K562 (cell line): ENCODE measurements at regions not wholly inside any gene's neighbourhood (a gene's known extent, or its start where the extent isn't known, plus 50 kb on each side); places are given as distances from the start of the nearest gene placed in this dataset.

Experiments
- ATAC-seq: fragments of 200-7000 bp; cut with Tn5 transposase; 3 replicates; pipeline ENCODE4 v1.9.1; 2020; ENCODE audit warnings: moderate library complexity
- BruUV-seq: library from RNA; stranded (reverse); fragments of 400-500 nt; replicated peaks from 2 replicates; lab custom pipeline; 2021; lab: Mats Ljungman, UMichigan
- CTCF ChIA-PET: fragments of 300-600 bp; formaldehyde crosslinking; extraction: SDS; loops from one replicate; lab custom pipeline; 2021; ENCODE audit warnings: low intra/inter-chr PET ratio; lab: Yijun Ruan, JAX
- POLR2A ChIA-PET: fragments of 300-600, 350-650 bp; sonication (Branson Sonifier 250); formaldehyde crosslinking; extraction: SDS; loops from one replicate; lab custom pipeline; 2021; ENCODE audit warnings: antibody characterized with exemption, inconsistent platforms; lab: Yijun Ruan, JAX
- DNase-seq, 4 experiments: peaks; one replicate each; pipeline versions ENCODE4 v3.0.0 to v3.0.0-alpha.2; 2011 to 2018; ENCODE audit warnings: low spot score in 3 of 4, mixed read lengths in 3 of 4; ENCODE audit errors: extremely low read depth in 1 of 4
- FAIRE-seq: peaks from 2 replicates; lab custom pipeline; 2011; peaks lifted over from hg19 to GRCh38; lab: Jason Lieb, UNC
- H2AFZ ChIP-seq: 2 replicates; pipeline ENCODE4 v1.6.0; 2011; ENCODE audit warnings: low read depth, low read length, control low read depth, inconsistent platforms
- H3K27ac ChIP-seq: fragments of 200-600 bp; 3 replicates; pipeline ENCODE4 v1.8.0; 2011; ENCODE audit warnings: low read depth, mild to moderate bottlenecking, control low read depth, inconsistent platforms, low read length, moderate library complexity, mixed read lengths; ENCODE audit errors: extremely low read depth
- H3K27me3 ChIP-seq, 2 experiments: fragments of 300-600 bp in 1 of 2; 2 replicates in 1 of 2; 3 replicates in 1 of 2; pipeline versions ENCODE4 v1.6.0 to v1.8.0; 2011; ENCODE audit warnings: inconsistent platforms in 2 of 2, low read length in 2 of 2, mild to moderate bottlenecking in 1 of 2, mixed read lengths in 1 of 2, moderate library complexity in 1 of 2; ENCODE audit not compliant: control insufficient read depth in 2 of 2, insufficient read depth in 2 of 2
- H3K36me3 ChIP-seq: fragments of 300-600 bp; 3 replicates; pipeline ENCODE4 v1.8.0; 2011; ENCODE audit warnings: mild to moderate bottlenecking, low read length, inconsistent platforms; ENCODE audit not compliant: control insufficient read depth, insufficient read depth
- H3K4me1 ChIP-seq, 2 experiments: fragments of 200-600 bp in 1 of 2; replicated peaks in 1 of 2; 2 replicates in 1 of 2; 3 replicates in 1 of 2; pipeline versions ENCODE4 v1.5.1 to v1.8.0; 2011; ENCODE audit warnings: inconsistent platforms in 2 of 2, low read length in 2 of 2, mild to moderate bottlenecking in 1 of 2, mixed read lengths in 1 of 2, moderate library complexity in 1 of 2; ENCODE audit not compliant: control insufficient read depth in 2 of 2, insufficient read depth in 2 of 2
- H3K4me2 ChIP-seq: 2 replicates; pipeline ENCODE4 v1.6.1; 2011; ENCODE audit warnings: low read length, control low read depth, inconsistent platforms, mixed read lengths; ENCODE audit not compliant: insufficient read depth
- H3K4me3 ChIP-seq: fragments of 200-600 bp; sonication (generic), shearing (Covaris generic); 2 replicates; pipeline ENCODE4 v1.5.1; 2016; ENCODE audit warnings: control low read depth, inconsistent platforms
- H3K79me2 ChIP-seq: fragments of 200-600 bp; 3 replicates; pipeline ENCODE4 v1.8.0; 2011; ENCODE audit warnings: low read length, inconsistent platforms; ENCODE audit not compliant: control insufficient read depth, insufficient read depth
- H3K9ac ChIP-seq, 2 experiments: 2 replicates each; pipeline versions ENCODE4 v1.6.0 to v1.6.1; 2011; ENCODE audit warnings: low read depth in 2 of 2, low read length in 2 of 2, control low read depth in 1 of 2, inconsistent platforms in 1 of 2, mild to moderate bottlenecking in 1 of 2, mixed read lengths in 1 of 2; ENCODE audit not compliant: insufficient read depth in 1 of 2
- H3K9me1 ChIP-seq: one replicate; pipeline ENCODE4 v1.6.0; 2011; ENCODE audit warnings: inconsistent platforms, mild to moderate bottlenecking, low read length, moderate library complexity; ENCODE audit not compliant: control insufficient read depth, insufficient read depth
- H3K9me3 ChIP-seq: replicated peaks from 2 replicates; pipeline ENCODE4 v1.5.1; 2011; ENCODE audit warnings: low read depth, low read length, inconsistent platforms; ENCODE audit not compliant: control insufficient read depth, insufficient read depth
- H4K20me1 ChIP-seq: replicated peaks from 2 replicates; pipeline ENCODE4 v1.6.1; 2011; ENCODE audit warnings: low read length, inconsistent platforms, mixed read lengths; ENCODE audit not compliant: control insufficient read depth, insufficient read depth
- ARID1B ChIP-seq: fragments of 450-650 bp; IDR thresholded peaks from 2 replicates; pipeline ENCODE4 v1.6.1; 2016; ENCODE audit warnings: antibody characterized with exemption, mild to moderate bottlenecking, inconsistent platforms
- BRD4 ChIP-seq: fragments of 200-600 bp; sonication (generic); IDR thresholded peaks from 2 replicates; pipeline ENCODE4 v1.6.1; 2017; ENCODE audit warnings: inconsistent platforms
- ETS2 ChIP-seq: IDR thresholded peaks from 2 replicates; pipeline ENCODE4 v1.6.1; 2016; ENCODE audit warnings: borderline replicate concordance, missing genetic modification characterization, mild to moderate bottlenecking, moderate library complexity, missing compliant biosample characterization; ENCODE audit not compliant: poor library complexity, severe bottlenecking
- HEY1 ChIP-seq: fragments of 250-450 bp; sonication (Bioruptor Pico); IDR thresholded peaks from 2 replicates; pipeline ENCODE4 v1.5.0; 2020; ENCODE audit warnings: mild to moderate bottlenecking, moderate library complexity, borderline replicate concordance
- HNRNPK ChIP-seq: fragments of 200-400 bp; formaldehyde crosslinking; IDR thresholded peaks from one replicate; pipeline ENCODE4 v1.6.1; 2018; ENCODE audit warnings: mild to moderate bottlenecking, low read depth, low read length; ENCODE audit not compliant: poor library complexity, severe bottlenecking
- MTA3 ChIP-seq: fragments of 450-650 bp; formaldehyde crosslinking; IDR thresholded peaks from 2 replicates; pipeline ENCODE4 v1.6.1; 2017; ENCODE audit warnings: mild to moderate bottlenecking, borderline replicate concordance
- NFYB ChIP-seq: IDR thresholded peaks from 2 replicates; pipeline ENCODE4 v1.6.1; 2011; ENCODE audit warnings: mild to moderate bottlenecking, moderate library complexity; ENCODE audit not compliant: insufficient read length; ENCODE audit errors: extremely low read depth
- ZNF146 ChIP-seq: IDR thresholded peaks from one replicate; pipeline ENCODE4 v1.6.1; 2018; ENCODE audit warnings: missing compliant biosample characterization; ENCODE audit not compliant: unreplicated experiment
- WGBS: fragments of 100-300 bp; shearing (Covaris generic); methylation state at CpG from one replicate; pipeline ENCODE4 v1.1.6; 2016; ENCODE audit warnings: low coverage, mixed read lengths; ENCODE audit not compliant: insufficient coverage; ENCODE audit errors: missing lambda C conversion rate; 5-methylcytosine and 5-hydroxymethylcytosine counted together
- in situ Hi-C: fragments of 300-500 bp; cut with MboI; formaldehyde crosslinking; loops from 4 replicates; pipeline ENCODE4 v1.15.0; 2018; ENCODE audit warnings: inconsistent platforms, mixed read lengths
- intact Hi-C: fragments of 100-400 bp; cut with micrococcal nuclease; formaldehyde crosslinking; loops from 2 replicates; pipeline ENCODE4 v1.14.2; 2022
- TF ChIP-seq, protein P1 (sequence below): fragments of 250-450 bp; sonication (Bioruptor Pico); IDR thresholded peaks from 2 replicates; pipeline ENCODE4 v1.8.0; 2022; ENCODE audit warnings: moderate library complexity, mild to moderate bottlenecking, inconsistent platforms
- TF ChIP-seq, protein P2 (sequence below): IDR thresholded peaks from 2 replicates; pipeline ENCODE4 v1.6.1; 2016; ENCODE audit warnings: missing genetic modification characterization, missing compliant biosample characterization

GRCh38 chr10:43963793-43964425, 315.2 kb upstream of the ZNF32 start (continued):
- TF ChIP-seq BRD4, result no peak
- TF ChIP-seq, all 486 proteins: peak for 0

- 0% methylated on average over 2 of the region's 2 CpGs for WGBS
- Histone ChIP-seq H3K4me3 (no peak overlapping the region), H3K4me1 (no peaks in the 10 kb centered on the region), H3K27me3 (peaks cover 9 to 35% of the 10 kb centered on the region in 2 experiments; a peak in 3 of 5 replicates), H3K27ac (no peak overlapping the region), H2AFZ (no peak overlapping the region), H3K9me3 (no peaks in the 10 kb centered on the region), H3K36me3 (no peaks in the 10 kb centered on the region), H3K4me2 (no peak overlapping the region), H3K9ac (no peak overlapping the region), H3K79me2 (no peaks in the 10 kb centered on the region), H3K9me1 (no peaks in the 10 kb centered on the region), H4K20me1 (no peaks in the 10 kb centered on the region; the same call in 1 of the 2 replicates)
- intact Hi-C loops, result no loop called here
- POLR2A ChIA-PET, result interaction anchor here (0.6 to 1.5 kb wide), 2 partner anchors 20 to 554 kb away, joined by 4 read pairs; no protein-coding TSS in a partner anchor
- FAIRE-seq (no peak), ATAC-seq (no peak), DNase-seq (no peak)
- TF ChIP-seq HEY1 (CRISPR knock-in tag) (no peak), NFYB (no peak), ARID1B (no peak), ETS2 (no peak), ZNF146 (CRISPR knock-in tag) (no peak), MTA3 (no peak), HNRNPK (no peak)
- TF ChIP-seq, protein P1, sequence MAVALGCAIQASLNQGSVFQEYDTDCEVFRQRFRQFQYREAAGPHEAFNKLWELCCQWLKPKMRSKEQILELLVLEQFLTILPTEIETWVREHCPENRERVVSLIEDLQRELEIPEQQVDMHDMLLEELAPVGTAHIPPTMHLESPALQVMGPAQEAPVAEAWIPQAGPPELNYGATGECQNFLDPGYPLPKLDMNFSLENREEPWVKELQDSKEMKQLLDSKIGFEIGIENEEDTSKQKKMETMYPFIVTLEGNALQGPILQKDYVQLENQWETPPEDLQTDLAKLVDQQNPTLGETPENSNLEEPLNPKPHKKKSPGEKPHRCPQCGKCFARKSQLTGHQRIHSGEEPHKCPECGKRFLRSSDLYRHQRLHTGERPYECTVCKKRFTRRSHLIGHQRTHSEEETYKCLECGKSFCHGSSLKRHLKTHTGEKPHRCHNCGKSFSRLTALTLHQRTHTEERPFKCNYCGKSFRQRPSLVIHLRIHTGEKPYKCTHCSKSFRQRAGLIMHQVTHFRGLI, result no peak
- TF ChIP-seq, protein P2, sequence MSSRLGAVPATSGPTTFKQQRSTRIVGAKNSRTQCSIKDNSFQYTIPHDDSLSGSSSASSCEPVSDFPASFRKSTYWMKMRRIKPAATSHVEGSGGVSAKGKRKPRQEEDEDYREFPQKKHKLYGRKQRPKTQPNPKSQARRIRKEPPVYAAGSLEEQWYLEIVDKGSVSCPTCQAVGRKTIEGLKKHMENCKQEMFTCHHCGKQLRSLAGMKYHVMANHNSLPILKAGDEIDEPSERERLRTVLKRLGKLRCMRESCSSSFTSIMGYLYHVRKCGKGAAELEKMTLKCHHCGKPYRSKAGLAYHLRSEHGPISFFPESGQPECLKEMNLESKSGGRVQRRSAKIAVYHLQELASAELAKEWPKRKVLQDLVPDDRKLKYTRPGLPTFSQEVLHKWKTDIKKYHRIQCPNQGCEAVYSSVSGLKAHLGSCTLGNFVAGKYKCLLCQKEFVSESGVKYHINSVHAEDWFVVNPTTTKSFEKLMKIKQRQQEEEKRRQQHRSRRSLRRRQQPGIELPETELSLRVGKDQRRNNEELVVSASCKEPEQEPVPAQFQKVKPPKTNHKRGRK (tag), result no peak
- in situ Hi-C loops, result no loop called here
- CTCF ChIA-PET, result no interaction called here
- BruUV-seq, result no TSS peak
These were observed 314.7 kb upstream of the ZNF32 start for GRCh38 chr10:43963379-43963778.
